PC-3 (cell line): ENCODE measurements at regions not wholly inside any gene's neighbourhood (a gene's known extent, or its start where the extent isn't known, plus 50 kb on each side); places are given as distances from the start of the nearest gene placed in this dataset.

Experiments
- CTCF ChIP-seq: fragments of 300-600 bp; sonication (generic); conservative IDR thresholded peaks from 2 replicates; pipeline ENCODE4 v1.5.1; 2017; ENCODE audit warnings: antibody characterized with exemption, low read depth, mild to moderate bottlenecking, low read length
- EZH2 ChIP-seq: fragments of 300-600 bp; sonication (generic); IDR thresholded peaks from one replicate; pipeline ENCODE4 v1.6.1; 2017; ENCODE audit warnings: antibody characterized with exemption, mild to moderate bottlenecking, low read length; ENCODE audit not compliant: unreplicated experiment

GRCh38 chr3:182696916-182697315 lies 96.4 kb upstream of the ATP11B start:
- no peak for TF ChIP-seq EZH2
- TF ChIP-seq CTCF = no peak
